CD14-positive monocyte (primary cell): ENCODE measurements at regions not wholly inside any gene's neighbourhood (a gene's known extent, or its start where the extent isn't known, plus 50 kb on each side); places are given as distances from the start of the nearest gene placed in this dataset.

ENCODE experiments used
- DNase-seq, 3 donors: peaks; one replicate each; pipeline ENCODE4 v3.0.0-alpha.2; 2011 to 2022
- H2AFZ ChIP-seq: 2 replicates; pipeline ENCODE4 v1.6.0; 2012; ENCODE audit warnings: mild to moderate bottlenecking, low read depth, low read length, inconsistent platforms; ENCODE audit not compliant: insufficient read depth, poor library complexity, severe bottlenecking
- H3K27ac ChIP-seq, 2 donors: 1 replicate in 1 of 2; 2 replicates in 1 of 2; pipeline ENCODE4 v1.5.1; 2012 to 2013; ENCODE audit warnings: low read length in 2 of 2, control low read depth in 1 of 2, inconsistent platforms in 1 of 2, low read depth in 1 of 2, mild to moderate bottlenecking in 1 of 2
- H3K27me3 ChIP-seq, 2 donors: one replicate each; pipeline versions ENCODE4 v1.6.0 to v1.6.1; 2011 to 2013; ENCODE audit warnings: low read length in 2 of 2; ENCODE audit not compliant: control insufficient read depth in 2 of 2, insufficient read depth in 2 of 2
- H3K36me3 ChIP-seq, 2 donors: replicated peaks in 1 of 2; 1 replicate in 1 of 2; 2 replicates in 1 of 2; pipeline versions ENCODE4 v1.5.1 to v1.6.1; 2012 to 2013; ENCODE audit warnings: low read length in 2 of 2, control low read depth in 1 of 2, inconsistent platforms in 1 of 2, mild to moderate bottlenecking in 1 of 2; ENCODE audit not compliant: insufficient read depth in 2 of 2, control insufficient read depth in 1 of 2
- H3K4me1 ChIP-seq, 2 donors: 1 replicate in 1 of 2; 2 replicates in 1 of 2; pipeline versions ENCODE4 v1.5.1 to v1.6.1; 2012 to 2013; ENCODE audit warnings: low read length in 2 of 2, control low read depth in 1 of 2, inconsistent platforms in 1 of 2, mild to moderate bottlenecking in 1 of 2, moderate library complexity in 1 of 2; ENCODE audit not compliant: insufficient read depth in 2 of 2, control insufficient read depth in 1 of 2
- H3K4me2 ChIP-seq: replicated peaks from 2 replicates; pipeline ENCODE3; 2012; ENCODE audit warnings: low read length, moderate library complexity, mild to moderate bottlenecking; ENCODE audit not compliant: poor library complexity, severe bottlenecking; ENCODE audit errors: extremely low read depth
- H3K4me3 ChIP-seq, 3 experiments: fragments of 200-600 bp in 1 of 3; sonication (generic) in 1 of 3; replicated peaks in 1 of 3; 1 replicate in 2 of 3; 2 replicates in 1 of 3; pipeline ENCODE4 v1.5.1; 2011 to 2013; ENCODE audit warnings: low read length in 3 of 3, mild to moderate bottlenecking in 3 of 3, control low read depth in 2 of 3, low read depth in 2 of 3, inconsistent platforms in 1 of 3, moderate library complexity in 1 of 3
- H3K79me2 ChIP-seq: 2 replicates; pipeline ENCODE4 v1.6.0; 2012; ENCODE audit warnings: mild to moderate bottlenecking, control low read depth, inconsistent platforms, low read length, moderate library complexity; ENCODE audit not compliant: insufficient read depth
- H3K9ac ChIP-seq: 2 replicates; pipeline ENCODE4 v1.6.0; 2017; ENCODE audit warnings: low read length, mild to moderate bottlenecking; ENCODE audit not compliant: insufficient read depth, poor library complexity, severe bottlenecking
- H3K9me3 ChIP-seq, 2 donors: replicated peaks in 1 of 2; 1 replicate in 1 of 2; 2 replicates in 1 of 2; pipeline versions ENCODE4 v1.5.1 to v1.6.1; 2012 to 2013; ENCODE audit warnings: low read length in 2 of 2, control low read depth in 1 of 2; ENCODE audit not compliant: control insufficient read depth in 1 of 2, insufficient read depth in 1 of 2
- H4K20me1 ChIP-seq: 2 replicates; pipeline ENCODE4 v1.6.0; 2012; ENCODE audit warnings: mild to moderate bottlenecking, low read length, control low read depth, moderate library complexity; ENCODE audit not compliant: insufficient read depth
- H3K27ac Mint-ChIP-seq, 7 donors: one replicate each; pipeline ENCODE4 v1.8.0; 2020; ENCODE audit warnings: mild to moderate bottlenecking in 7 of 7, mixed read lengths in 7 of 7, moderate library complexity in 6 of 7, inconsistent platforms in 2 of 7
- H3K27me3 Mint-ChIP-seq, 3 donors: one replicate each; pipeline ENCODE4 v1.8.0; 2021 to 2022; ENCODE audit warnings: low read depth in 3 of 3, mild to moderate bottlenecking in 3 of 3, mixed read lengths in 3 of 3, moderate library complexity in 3 of 3, inconsistent platforms in 1 of 3
- H3K36me3 Mint-ChIP-seq, 2 donors: one replicate each; pipeline ENCODE4 v1.8.0; 2020; ENCODE audit warnings: mixed read lengths in 2 of 2, inconsistent platforms in 1 of 2, mild to moderate bottlenecking in 1 of 2
- H3K4me1 Mint-ChIP-seq: one replicate; pipeline ENCODE4 v1.8.0; 2020; ENCODE audit warnings: mild to moderate bottlenecking, mixed read lengths
- H3K4me3 Mint-ChIP-seq, 2 donors: one replicate each; pipeline ENCODE4 v1.8.0; 2020; ENCODE audit warnings: mild to moderate bottlenecking in 2 of 2, mixed read lengths in 2 of 2, moderate library complexity in 1 of 2
- H3K9me3 Mint-ChIP-seq, 7 donors: one replicate each; pipeline ENCODE4 v1.8.0; 2020 to 2022; ENCODE audit warnings: mixed read lengths in 7 of 7, mild to moderate bottlenecking in 6 of 7, moderate library complexity in 6 of 7, inconsistent platforms in 2 of 7
- WGBS: methylation state at CpG from one replicate; pipeline ENCODE4 v1.1.5; 2013; ENCODE audit warnings: missing lambda C conversion rate; ENCODE audit not compliant: insufficient coverage; 5-methylcytosine and 5-hydroxymethylcytosine counted together
- intact Hi-C, 2 donors: fragments of 100-400 bp; cut with micrococcal nuclease; formaldehyde crosslinking; loops; one replicate each; pipeline versions ENCODE4 v1.15.0 to v1.15.1; 2023
- TF ChIP-seq, protein P1 (sequence below): fragments of 200-600 bp; IDR thresholded peaks from one replicate; pipeline ENCODE4 v1.8.0; 2022; ENCODE audit warnings: antibody characterized with exemption, mild to moderate bottlenecking

- H3K79me2 ChIP-seq = no peaks in the 10 kb centered on the region
- H2AFZ ChIP-seq = no peak overlapping the region
- Mint-ChIP-seq H3K4me3 (no peak overlapping the region), H3K36me3 (no peaks in the 10 kb centered on the region), H3K4me1 (no peaks in the 10 kb centered on the region), H3K27me3 (peaks cover 0 to 4% (median 2%) of the 10 kb centered on the region in 3 donors), H3K27ac (no peak overlapping the region), H3K9me3 (peaks cover 0 to 9% (median 4%) of the 10 kb centered on the region in 7 donors)
- intact Hi-C loops = no loop called here
- H3K36me3 ChIP-seq = no peaks in the 10 kb centered on the region
- DNase-seq = no peak
- TF ChIP-seq, protein P1, sequence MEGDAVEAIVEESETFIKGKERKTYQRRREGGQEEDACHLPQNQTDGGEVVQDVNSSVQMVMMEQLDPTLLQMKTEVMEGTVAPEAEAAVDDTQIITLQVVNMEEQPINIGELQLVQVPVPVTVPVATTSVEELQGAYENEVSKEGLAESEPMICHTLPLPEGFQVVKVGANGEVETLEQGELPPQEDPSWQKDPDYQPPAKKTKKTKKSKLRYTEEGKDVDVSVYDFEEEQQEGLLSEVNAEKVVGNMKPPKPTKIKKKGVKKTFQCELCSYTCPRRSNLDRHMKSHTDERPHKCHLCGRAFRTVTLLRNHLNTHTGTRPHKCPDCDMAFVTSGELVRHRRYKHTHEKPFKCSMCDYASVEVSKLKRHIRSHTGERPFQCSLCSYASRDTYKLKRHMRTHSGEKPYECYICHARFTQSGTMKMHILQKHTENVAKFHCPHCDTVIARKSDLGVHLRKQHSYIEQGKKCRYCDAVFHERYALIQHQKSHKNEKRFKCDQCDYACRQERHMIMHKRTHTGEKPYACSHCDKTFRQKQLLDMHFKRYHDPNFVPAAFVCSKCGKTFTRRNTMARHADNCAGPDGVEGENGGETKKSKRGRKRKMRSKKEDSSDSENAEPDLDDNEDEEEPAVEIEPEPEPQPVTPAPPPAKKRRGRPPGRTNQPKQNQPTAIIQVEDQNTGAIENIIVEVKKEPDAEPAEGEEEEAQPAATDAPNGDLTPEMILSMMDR = no peak
- 100% methylated on average over 3 of the region's 4 CpGs for WGBS
- no peak overlapping the region for H3K4me3 ChIP-seq
- H3K4me2 ChIP-seq = no peak overlapping the region
- H3K9ac ChIP-seq = no peak overlapping the region
- no peaks in the 10 kb centered on the region for H3K9me3 ChIP-seq
- no peak overlapping the region for H3K27ac ChIP-seq
- no peaks in the 10 kb centered on the region for H3K27me3 ChIP-seq
- H3K4me1 ChIP-seq = no peaks in the 10 kb centered on the region
- H4K20me1 ChIP-seq = no peaks in the 10 kb centered on the region
These were observed 178.4 kb upstream of the FRMD6 start for GRCh38 chr14:51473351-51473750.

DNA sequence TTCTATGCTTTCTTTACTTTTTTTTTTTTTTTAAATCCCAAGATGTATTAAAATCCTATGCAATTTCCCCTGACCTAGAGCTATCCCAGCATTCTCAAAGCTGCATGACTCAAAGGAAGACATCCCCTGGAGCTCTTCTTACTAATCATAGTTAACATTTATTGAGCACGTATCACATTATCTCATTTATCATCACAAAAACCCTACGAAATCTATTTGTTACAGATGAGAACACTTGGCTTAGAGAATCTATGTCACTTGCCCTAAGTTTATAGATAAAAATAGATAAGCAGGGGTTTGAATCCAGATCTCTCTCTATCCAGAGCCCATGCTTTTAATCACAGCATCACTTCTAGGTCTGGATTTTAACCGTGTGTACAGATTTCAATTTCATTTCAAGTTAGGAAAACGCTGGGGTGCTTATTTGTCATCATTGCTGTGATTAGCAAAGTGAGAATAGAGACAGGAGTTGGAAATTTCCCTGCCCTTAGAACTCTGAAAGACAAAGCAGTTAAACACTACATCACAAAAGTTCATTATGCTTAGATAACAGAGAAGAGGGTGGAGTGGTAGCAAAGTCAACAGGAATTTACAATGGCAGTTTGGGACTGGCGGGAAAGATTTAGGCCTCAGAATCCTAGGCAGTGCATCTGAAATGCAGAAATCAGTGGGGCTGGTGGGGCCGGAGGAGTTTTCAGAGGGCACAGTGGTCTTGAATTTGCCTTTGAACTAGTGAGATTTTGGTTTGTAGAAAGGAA lies 177.7 kb upstream of the FRMD6 start:
- no peak overlapping the region for H2AFZ ChIP-seq
- DNase-seq = no peak
- no peak overlapping the region for H3K27ac ChIP-seq
- H3K4me2 ChIP-seq = no peak overlapping the region
- H3K9ac ChIP-seq = no peak overlapping the region
- TF ChIP-seq, protein P1 = no peak
- H3K4me1 ChIP-seq = no peaks in the 10 kb centered on the region
- H3K9me3 Mint-ChIP-seq = peaks cover 0 to 7% (median 4%) of the 10 kb centered on the region in 7 donors
- no peaks in the 10 kb centered on the region for H3K4me1 Mint-ChIP-seq
- no peak overlapping the region for H3K27ac Mint-ChIP-seq
- H3K79me2 ChIP-seq = no peaks in the 10 kb centered on the region
- intact Hi-C loops = no loop called here
- no peaks in the 10 kb centered on the region for H4K20me1 ChIP-seq
- H3K36me3 ChIP-seq = no peaks in the 10 kb centered on the region
- H3K27me3 ChIP-seq = no peaks in the 10 kb centered on the region
- peaks cover 0 to 4% (median 2%) of the 10 kb centered on the region in 3 donors for H3K27me3 Mint-ChIP-seq
- H3K9me3 ChIP-seq = no peaks in the 10 kb centered on the region
- H3K4me3 Mint-ChIP-seq = peak overlapping the region in 1 of 2 donors; percentile 1
- H3K4me3 ChIP-seq = no peak overlapping the region
- 87% methylated on average over 2 of the region's 6 CpGs for WGBS
- H3K36me3 Mint-ChIP-seq = no peaks in the 10 kb centered on the region
